ENCODE measurements at regions not wholly inside any gene's neighbourhood (a gene's known extent, or its start where the extent isn't known, plus 50 kb on each side); places are given as distances from the start of the nearest gene placed in this dataset.

- TF ChIP-seq CTCF (IDR thresholded peaks at IDR 0.05 in 8 of 11, conservative IDR thresholded peaks at IDR 0.05 in 3 of 11), result no peak
- TF ChIP-seq POLR2AphosphoS5 (IDR thresholded peaks at IDR 0.05), result no peak
- no peak for TF ChIP-seq POLR2A (IDR thresholded peaks at IDR 0.05)
Observed at GRCh38 chr6:133707456-133707855, 181.5 kb upstream of the TCF21 start.

Data from spleen (tissue), 7 donors.